NCI-H1436 (cell line): ENCODE measurements at regions not wholly inside any gene's neighbourhood (a gene's known extent, or its start where the extent isn't known, plus 50 kb on each side); places are given as distances from the start of the nearest gene placed in this dataset.
A peak's percentile ranks its signal among the peaks of the same experiment; 100 is the strongest.

Experiments used
- DNase-seq: peaks from one replicate; lab custom pipeline; 2025; lab: John Stamatoyannopoulos, UW

GRCh38 chr1:226490426-226490809, 58.1 kb upstream of the STUM start:
- no peak for DNase-seq

- no peak for DNase-seq
Observed at GRCh38 chr1:226491093-226491850, 57.3 kb upstream of the STUM start.

- DNase-seq = no peak
Observed at GRCh38 chr1:226492426-226493137, 56.0 kb upstream of the STUM start.

- no peak for DNase-seq
Observed at GRCh38 chr1:226494092-226494609, 54.4 kb upstream of the STUM start.

GRCh38 chr1:226495716-226496115, 52.8 kb upstream of the STUM start:
- DNase-seq = no peak

GRCh38 chr1:226496453-226497015, 52.0 kb upstream of the STUM start:
- DNase-seq = peak; percentile 59

- no peak for DNase-seq
Observed at GRCh38 chr1:226497276-226497833, 51.2 kb upstream of the STUM start.

GRCh38 chr1:226497991-226498639, 50.4 kb upstream of the STUM start:
- no peak for DNase-seq

- DNase-seq = no peak
Observed at GRCh38 chr1:226498640-226499008, 49.9 kb upstream of the STUM start.
